Immature natural killer cell (primary cell): ENCODE measurements at regions not wholly inside any gene's neighbourhood (a gene's known extent, or its start where the extent isn't known, plus 50 kb on each side); places are given as distances from the start of the nearest gene placed in this dataset.

Experiments used
- DNase-seq, 3 donors: peaks; one replicate each; pipeline ENCODE4 v3.0.0; 2022; ENCODE audit warnings: mixed read lengths in 1 of 3
- H3K27ac Mint-ChIP-seq, 6 donors: one replicate each; pipeline ENCODE4 v1.8.0; 2020; ENCODE audit warnings: mixed read lengths in 6 of 6, mild to moderate bottlenecking in 5 of 6, inconsistent platforms in 4 of 6, moderate library complexity in 3 of 6
- H3K27me3 Mint-ChIP-seq, 3 donors: one replicate each; pipeline ENCODE4 v1.8.0; 2020 to 2021; ENCODE audit warnings: low read depth in 3 of 3, mild to moderate bottlenecking in 3 of 3, mixed read lengths in 3 of 3, moderate library complexity in 3 of 3, inconsistent platforms in 1 of 3
- H3K36me3 Mint-ChIP-seq, 3 donors: one replicate each; pipeline ENCODE4 v1.8.0; 2020; ENCODE audit warnings: mixed read lengths in 3 of 3, inconsistent platforms in 2 of 3, mild to moderate bottlenecking in 2 of 3
- H3K4me1 Mint-ChIP-seq, 2 donors: one replicate each; pipeline ENCODE4 v1.8.0; 2020; ENCODE audit warnings: inconsistent platforms in 2 of 2, mild to moderate bottlenecking in 2 of 2, mixed read lengths in 2 of 2, moderate library complexity in 1 of 2
- H3K4me3 Mint-ChIP-seq, 5 donors: one replicate each; pipeline ENCODE4 v1.8.0; 2020; ENCODE audit warnings: mild to moderate bottlenecking in 5 of 5, mixed read lengths in 5 of 5, inconsistent platforms in 3 of 5, moderate library complexity in 3 of 5
- H3K9me3 Mint-ChIP-seq, 6 donors: one replicate each; pipeline ENCODE4 v1.8.0; 2020; ENCODE audit warnings: mild to moderate bottlenecking in 6 of 6, mixed read lengths in 6 of 6, inconsistent platforms in 4 of 6, moderate library complexity in 3 of 6

- Mint-ChIP-seq H3K36me3 (no peaks in the 10 kb centered on the region), H3K4me1 (no peaks in the 10 kb centered on the region), H3K4me3 (no peak overlapping the region), H3K27me3 (peaks cover 0 to 3% (median 2%) of the 10 kb centered on the region in 3 donors), H3K27ac (no peak overlapping the region), H3K9me3 (peaks cover 0 to 11% (median 0%) of the 10 kb centered on the region in 6 donors)
- no peak for DNase-seq
Measured at GRCh38 chrX:84611843-84612636, 109.8 kb upstream of the HDX start.

- Mint-ChIP-seq H3K9me3 (peaks cover 0 to 6% (median 0%) of the 10 kb centered on the region in 6 donors), H3K36me3 (no peaks in the 10 kb centered on the region), H3K27ac (no peak overlapping the region), H3K4me3 (no peak overlapping the region), H3K4me1 (no peaks in the 10 kb centered on the region), H3K27me3 (peaks cover 0 to 2% (median 0%) of the 10 kb centered on the region in 3 donors)
- no peak for DNase-seq
Measured at GRCh38 chrX:84634201-84634782, 132.0 kb upstream of the HDX start.

- peaks cover 0 to 7% (median 0%) of the 10 kb centered on the region in 3 donors for H3K27me3 Mint-ChIP-seq
- H3K36me3 Mint-ChIP-seq: no peaks in the 10 kb centered on the region
- peaks cover 0 to 7% (median 0%) of the 10 kb centered on the region in 6 donors for H3K9me3 Mint-ChIP-seq
- no peak overlapping the region for H3K4me3 Mint-ChIP-seq
- no peak overlapping the region for H3K27ac Mint-ChIP-seq
- H3K4me1 Mint-ChIP-seq: no peaks in the 10 kb centered on the region
- no peak for DNase-seq
Measured at GRCh38 chrX:84666086-84666485, 163.8 kb upstream of the HDX start.

- no peak for DNase-seq
- Mint-ChIP-seq H3K27me3 (peaks cover 1 to 5% (median 3%) of the 10 kb centered on the region in 3 donors), H3K4me1 (no peaks in the 10 kb centered on the region), H3K4me3 (no peak overlapping the region), H3K9me3 (peaks cover 0 to 6% (median 0%) of the 10 kb centered on the region in 6 donors), H3K36me3 (no peaks in the 10 kb centered on the region), H3K27ac (no peak overlapping the region)
Measured at GRCh38 chrX:84690228-84690627, 188.0 kb upstream of the HDX start.

GRCh38 chrX:84709987-84710386 lies 207.7 kb upstream of the HDX start:
- H3K27me3 Mint-ChIP-seq: peaks cover 0 to 7% (median 0%) of the 10 kb centered on the region in 3 donors

GRCh38 chrX:84710611-84711010 lies 208.4 kb upstream of the HDX start:
- Mint-ChIP-seq H3K36me3 (no peaks in the 10 kb centered on the region), H3K27me3 (peaks cover 0 to 7% (median 0%) of the 10 kb centered on the region in 3 donors), H3K9me3 (peaks cover 0 to 4% (median 1%) of the 10 kb centered on the region in 6 donors), H3K4me1 (no peaks in the 10 kb centered on the region), H3K27ac (no peak overlapping the region), H3K4me3 (no peak overlapping the region)
- DNase-seq: no peak

More at GRCh38 chrX:84709987-84710386, 207.7 kb upstream of the HDX start:
- DNase-seq: no peak
- peaks cover 0 to 4% (median 1%) of the 10 kb centered on the region in 6 donors for H3K9me3 Mint-ChIP-seq
- no peak overlapping the region for H3K4me3 Mint-ChIP-seq
- H3K36me3 Mint-ChIP-seq: no peaks in the 10 kb centered on the region
- H3K4me1 Mint-ChIP-seq: no peaks in the 10 kb centered on the region
- no peak overlapping the region for H3K27ac Mint-ChIP-seq

GRCh38 chrX:84712621-84713020 lies 210.4 kb upstream of the HDX start:
- Mint-ChIP-seq H3K4me3 (no peak overlapping the region), H3K4me1 (no peaks in the 10 kb centered on the region), H3K36me3 (no peaks in the 10 kb centered on the region), H3K27me3 (peaks cover 0 to 10% (median 0%) of the 10 kb centered on the region in 3 donors), H3K9me3 (peaks cover 0 to 4% (median 1%) of the 10 kb centered on the region in 6 donors), H3K27ac (no peak overlapping the region)
- no peak for DNase-seq

GRCh38 chrX:84715315-84715714 lies 213.1 kb upstream of the HDX start:
- no peak for DNase-seq
- Mint-ChIP-seq H3K27me3 (peaks cover 0 to 4% (median 0%) of the 10 kb centered on the region in 3 donors), H3K9me3 (peaks cover 0 to 1% (median 0%) of the 10 kb centered on the region in 6 donors), H3K36me3 (no peaks in the 10 kb centered on the region), H3K4me3 (no peak overlapping the region), H3K27ac (no peak overlapping the region), H3K4me1 (no peaks in the 10 kb centered on the region)

- Mint-ChIP-seq H3K36me3 (no peaks in the 10 kb centered on the region), H3K4me3 (no peak overlapping the region), H3K9me3 (peaks cover 0 to 1% (median 0%) of the 10 kb centered on the region in 6 donors), H3K4me1 (no peaks in the 10 kb centered on the region), H3K27me3 (peaks cover 0 to 6% (median 0%) of the 10 kb centered on the region in 3 donors), H3K27ac (no peak overlapping the region)
- DNase-seq: no peak
Measured at GRCh38 chrX:84717343-84717742, 215.1 kb upstream of the HDX start.

- Mint-ChIP-seq H3K27me3 (peaks cover 0 to 4% (median 3%) of the 10 kb centered on the region in 3 donors), H3K4me1 (no peaks in the 10 kb centered on the region), H3K4me3 (no peak overlapping the region), H3K36me3 (no peaks in the 10 kb centered on the region), H3K27ac (no peak overlapping the region), H3K9me3 (peaks cover 0 to 2% (median 0%) of the 10 kb centered on the region in 6 donors)
- DNase-seq: no peak
Measured at GRCh38 chrX:84721416-84721815, 219.2 kb upstream of the HDX start.

- no peak overlapping the region for H3K27ac Mint-ChIP-seq
- peaks cover 0 to 2% (median 0%) of the 10 kb centered on the region in 6 donors for H3K9me3 Mint-ChIP-seq
- no peak for DNase-seq
- H3K4me3 Mint-ChIP-seq: no peak overlapping the region
- no peaks in the 10 kb centered on the region for H3K36me3 Mint-ChIP-seq
- H3K4me1 Mint-ChIP-seq: no peaks in the 10 kb centered on the region
- peaks cover 2 to 6% (median 3%) of the 10 kb centered on the region in 3 donors for H3K27me3 Mint-ChIP-seq
Measured at GRCh38 chrX:84724576-84724975, 222.3 kb upstream of the HDX start.

- Mint-ChIP-seq H3K9me3 (peaks cover 0 to 3% (median 0%) of the 10 kb centered on the region in 6 donors), H3K4me3 (no peak overlapping the region), H3K27ac (no peak overlapping the region), H3K27me3 (peaks cover 2 to 7% (median 3%) of the 10 kb centered on the region in 3 donors), H3K36me3 (no peaks in the 10 kb centered on the region), H3K4me1 (no peaks in the 10 kb centered on the region)
- DNase-seq: no peak
Measured at GRCh38 chrX:84729408-84729807, 227.2 kb upstream of the HDX start.

- Mint-ChIP-seq H3K4me1 (no peaks in the 10 kb centered on the region), H3K9me3 (peaks cover 0 to 3% (median 0%) of the 10 kb centered on the region in 6 donors), H3K27ac (no peak overlapping the region), H3K4me3 (no peak overlapping the region), H3K36me3 (no peaks in the 10 kb centered on the region), H3K27me3 (peaks cover 2 to 9% (median 2%) of the 10 kb centered on the region in 3 donors)
- peak in 1 of 3 donors; percentile 16 for DNase-seq
Measured at GRCh38 chrX:84729809-84730208, 227.6 kb upstream of the HDX start.

GRCh38 chrX:84735025-84735424 lies 232.8 kb upstream of the HDX start:
- H3K27ac Mint-ChIP-seq: no peak overlapping the region
- H3K4me3 Mint-ChIP-seq: no peak overlapping the region
- H3K27me3 Mint-ChIP-seq: peaks cover 1 to 9% (median 1%) of the 10 kb centered on the region in 3 donors
- peaks cover 0 to 2% (median 0%) of the 10 kb centered on the region in 6 donors for H3K9me3 Mint-ChIP-seq
- no peak for DNase-seq
- no peaks in the 10 kb centered on the region for H3K36me3 Mint-ChIP-seq
- H3K4me1 Mint-ChIP-seq: no peaks in the 10 kb centered on the region
